Gastrocnemius medialis (tissue), 4 donors: ENCODE measurements at regions not wholly inside any gene's neighbourhood (a gene's known extent, or its start where the extent isn't known, plus 50 kb on each side); places are given as distances from the start of the nearest gene placed in this dataset.

Source experiments
- ATAC-seq, 2 donors: fragments of 150-250 bp; one replicate each; pipeline ENCODE4 v1.9.1; 2016
- DNase-seq, 2 donors: peaks; one replicate each; pipeline ENCODE4 v3.0.0-alpha.2; 2019
- H3K27ac ChIP-seq, 4 donors: fragments of 200-600 bp; sonication (generic); 1 replicate in 1 of 4; 2 replicates in 3 of 4; pipeline ENCODE4 v1.5.1; 2016 to 2018; ENCODE audit warnings: mild to moderate bottlenecking in 2 of 4, moderate library complexity in 1 of 4
- H3K27me3 ChIP-seq, 3 donors: fragments of 200-600 bp; sonication (generic) in 2 of 3; 1 replicate in 1 of 3; 2 replicates in 2 of 3; pipeline versions ENCODE4 v1.5.1 to v1.6.0; 2016 to 2019; ENCODE audit warnings: mild to moderate bottlenecking in 1 of 3, moderate library complexity in 1 of 3
- H3K36me3 ChIP-seq, 2 donors: fragments of 200-600 bp; sonication (generic) in 1 of 2; one replicate each; pipeline ENCODE4 v1.5.1; 2017 to 2018
- H3K4me1 ChIP-seq, 2 donors: fragments of 200-600 bp; sonication (generic) in 1 of 2; one replicate each; pipeline ENCODE4 v1.5.1; 2016 to 2017; ENCODE audit warnings: mild to moderate bottlenecking in 2 of 2
- H3K4me3 ChIP-seq, 4 donors: fragments of 200-600 bp; sonication (generic) in 3 of 4; 1 replicate in 1 of 4; 2 replicates in 3 of 4; pipeline ENCODE4 v1.5.1; 2016 to 2019; ENCODE audit warnings: mild to moderate bottlenecking in 2 of 4
- H3K9me3 ChIP-seq, 3 donors: fragments of 200-600 bp; sonication (generic) in 2 of 3; 1 replicate in 1 of 3; 2 replicates in 2 of 3; pipeline ENCODE4 v1.5.1; 2016 to 2019
- POLR2A ChIP-seq, 2 donors: fragments of 450-650 bp; IDR thresholded peaks; one replicate each; pipeline ENCODE4 v1.6.1; 2017; ENCODE audit warnings: antibody characterized with exemption in 2 of 2, mild to moderate bottlenecking in 2 of 2, moderate library complexity in 2 of 2
- in situ Hi-C, 4 donors: fragments of 200-750 bp; cut with MboI; loops; one replicate each; pipeline versions ENCODE4 v1.15.0 to v1.8.0; 2017; ENCODE audit warnings: low sequenced_read_pairs in 4 of 4
- intact Hi-C: fragments of 100-400 bp; cut with DNase I; formaldehyde crosslinking; loops from one replicate; pipeline ENCODE4 v1.15.1; 2023; ENCODE audit warnings: low total_unique reads
- TF ChIP-seq, protein P1 (sequence below), 5 experiments: fragments of 450-650 bp in 3 of 5; fragments of 200-600 bp in 2 of 5; sonication (generic) in 2 of 5; IDR thresholded peaks in 4 of 5; conservative IDR thresholded peaks in 1 of 5; 1 replicate in 4 of 5; 2 replicates in 1 of 5; pipeline ENCODE4 v1.5.1; 2016 to 2019; ENCODE audit warnings: antibody characterized with exemption in 5 of 5, mild to moderate bottlenecking in 3 of 5, moderate library complexity in 3 of 5

DNA sequence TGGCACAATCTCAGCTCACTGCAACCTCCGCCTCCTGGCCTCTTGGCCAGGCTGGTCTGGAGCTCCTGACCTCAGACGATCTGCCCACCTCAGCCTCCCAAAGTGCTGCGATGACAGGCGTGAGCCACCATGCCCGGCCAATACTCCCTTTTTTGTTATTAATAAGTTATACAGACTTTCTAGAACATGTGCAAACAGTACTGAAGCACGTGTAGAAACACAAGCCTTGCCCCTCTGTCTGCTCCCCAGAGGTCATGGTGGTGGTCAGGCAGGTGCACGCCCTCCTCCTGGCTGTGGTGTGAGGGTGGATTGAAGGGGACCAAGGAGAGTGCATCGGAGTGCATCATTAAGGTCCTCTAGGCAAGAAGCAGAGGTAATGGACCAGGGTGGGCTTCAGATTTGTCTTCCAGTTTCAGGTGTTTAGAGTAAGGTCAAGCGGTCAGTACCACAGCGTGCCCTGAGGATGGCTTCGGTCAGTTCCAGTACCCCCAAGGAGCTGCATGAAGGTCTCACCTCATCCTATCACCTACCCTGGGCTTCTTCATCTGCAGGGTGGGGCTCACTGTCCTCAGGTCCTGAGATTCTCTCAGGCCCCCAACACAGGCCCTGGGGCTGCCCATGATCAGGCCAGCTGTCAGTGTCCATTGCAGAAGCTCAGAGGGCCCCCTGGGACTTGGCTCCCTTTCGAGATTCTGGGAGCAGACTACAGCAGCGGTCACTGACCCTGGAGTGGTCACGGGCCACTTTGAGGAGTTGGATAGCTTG is 124.3 kb downstream of the GLI2 start:
- in situ Hi-C loops (no loop called here), intact Hi-C loops (loop anchor here (10.0 kb wide), 1 partner anchor 125 kb away; the partner anchor contains the start of gene GLI2)
- H3K27me3 ChIP-seq, result no peaks in the 10 kb centered on the region
- H3K4me3 ChIP-seq, result no peak overlapping the region
- H3K4me1 ChIP-seq, result no peaks in the 10 kb centered on the region
- H3K27ac ChIP-seq, result no peak overlapping the region
- no peaks in the 10 kb centered on the region for H3K9me3 ChIP-seq
- no peak for ATAC-seq
- DNase-seq, result no peak
- H3K36me3 ChIP-seq, result no peaks in the 10 kb centered on the region
- no peak for TF ChIP-seq POLR2A (IDR thresholded peaks at IDR 0.05)
- TF ChIP-seq, protein P1, sequence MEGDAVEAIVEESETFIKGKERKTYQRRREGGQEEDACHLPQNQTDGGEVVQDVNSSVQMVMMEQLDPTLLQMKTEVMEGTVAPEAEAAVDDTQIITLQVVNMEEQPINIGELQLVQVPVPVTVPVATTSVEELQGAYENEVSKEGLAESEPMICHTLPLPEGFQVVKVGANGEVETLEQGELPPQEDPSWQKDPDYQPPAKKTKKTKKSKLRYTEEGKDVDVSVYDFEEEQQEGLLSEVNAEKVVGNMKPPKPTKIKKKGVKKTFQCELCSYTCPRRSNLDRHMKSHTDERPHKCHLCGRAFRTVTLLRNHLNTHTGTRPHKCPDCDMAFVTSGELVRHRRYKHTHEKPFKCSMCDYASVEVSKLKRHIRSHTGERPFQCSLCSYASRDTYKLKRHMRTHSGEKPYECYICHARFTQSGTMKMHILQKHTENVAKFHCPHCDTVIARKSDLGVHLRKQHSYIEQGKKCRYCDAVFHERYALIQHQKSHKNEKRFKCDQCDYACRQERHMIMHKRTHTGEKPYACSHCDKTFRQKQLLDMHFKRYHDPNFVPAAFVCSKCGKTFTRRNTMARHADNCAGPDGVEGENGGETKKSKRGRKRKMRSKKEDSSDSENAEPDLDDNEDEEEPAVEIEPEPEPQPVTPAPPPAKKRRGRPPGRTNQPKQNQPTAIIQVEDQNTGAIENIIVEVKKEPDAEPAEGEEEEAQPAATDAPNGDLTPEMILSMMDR (IDR thresholded peaks at IDR 0.05 in 4 of 5, conservative IDR thresholded peaks at IDR 0.05 in 1 of 5), result no peak

GRCh38 chr2:120860579-120860922 is 124.9 kb downstream of the GLI2 start:
- no peak overlapping the region for H3K27ac ChIP-seq
- intact Hi-C loops (loop anchor here (10.0 kb wide), 1 partner anchor 126 kb away; the partner anchor contains the start of gene GLI2), in situ Hi-C loops (no loop called here)
- DNase-seq (no peak), ATAC-seq (no peak)
- H3K27me3 ChIP-seq, result no peaks in the 10 kb centered on the region
- no peaks in the 10 kb centered on the region for H3K4me1 ChIP-seq
- TF ChIP-seq POLR2A (IDR thresholded peaks at IDR 0.05), result no peak
- TF ChIP-seq, protein P1 (IDR thresholded peaks at IDR 0.05 in 4 of 5, conservative IDR thresholded peaks at IDR 0.05 in 1 of 5), result no peak
- H3K9me3 ChIP-seq, result no peaks in the 10 kb centered on the region
- H3K4me3 ChIP-seq, result no peak overlapping the region
- no peaks in the 10 kb centered on the region for H3K36me3 ChIP-seq

- no peaks in the 10 kb centered on the region for H3K9me3 ChIP-seq
- no peaks in the 10 kb centered on the region for H3K36me3 ChIP-seq
- intact Hi-C loops (loop anchor here (10.0 kb wide), 1 partner anchor 126 kb away; the partner anchor contains the start of gene GLI2), in situ Hi-C loops (no loop called here)
- DNase-seq, result no peak
- H3K27ac ChIP-seq, result no peak overlapping the region
- no peaks in the 10 kb centered on the region for H3K4me1 ChIP-seq
- H3K4me3 ChIP-seq, result no peak overlapping the region
- TF ChIP-seq, protein P1 (IDR thresholded peaks at IDR 0.05 in 4 of 5, conservative IDR thresholded peaks at IDR 0.05 in 1 of 5), result no peak
- TF ChIP-seq POLR2A (IDR thresholded peaks at IDR 0.05), result no peak
- no peak for ATAC-seq
- no peaks in the 10 kb centered on the region for H3K27me3 ChIP-seq
Observed at GRCh38 chr2:120861191-120861575, 125.5 kb downstream of the GLI2 start.

DNA sequence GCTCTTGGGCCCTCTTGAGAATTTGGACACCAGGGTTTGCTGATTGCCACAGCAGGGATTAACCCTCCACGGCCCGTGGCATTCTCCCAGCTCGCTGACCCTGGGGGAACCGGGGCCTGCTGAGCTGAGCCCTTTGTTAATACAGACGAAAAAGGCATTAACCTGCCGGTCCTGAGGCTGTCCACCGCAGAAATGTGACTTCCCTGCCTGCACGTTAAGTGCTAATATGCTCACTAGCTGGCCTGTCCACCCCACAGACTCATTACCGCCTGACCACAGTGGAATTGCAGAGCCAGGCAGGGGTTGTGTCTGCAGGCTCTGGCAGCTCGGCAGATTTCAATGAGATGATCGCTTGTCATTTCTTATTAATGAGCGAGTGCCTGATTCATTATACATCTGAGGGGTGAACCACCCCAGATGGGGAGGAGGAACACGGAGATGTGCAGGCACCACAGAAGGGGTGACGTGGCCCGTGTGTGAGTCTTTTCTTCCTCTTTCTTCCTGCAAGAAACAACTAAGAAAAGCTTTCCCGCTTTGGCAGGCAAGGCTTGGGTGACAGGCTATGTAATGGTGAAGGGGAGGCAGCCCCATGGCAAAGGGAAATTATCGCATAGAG is 126.0 kb downstream of the GLI2 start:
- no peak for TF ChIP-seq POLR2A (IDR thresholded peaks at IDR 0.05)
- TF ChIP-seq, protein P1 (IDR thresholded peaks at IDR 0.05 in 4 of 5, conservative IDR thresholded peaks at IDR 0.05 in 1 of 5), result no peak
- Histone ChIP-seq H3K9me3 (no peaks in the 10 kb centered on the region), H3K4me1 (peaks cover under 1% of the 10 kb centered on the region in 2 donors), H3K27me3 (no peaks in the 10 kb centered on the region), H3K27ac (no peak overlapping the region), H3K36me3 (no peaks in the 10 kb centered on the region), H3K4me3 (no peak overlapping the region)
- no peak for DNase-seq
- intact Hi-C loops, result loop anchor here (10.0 kb wide), 1 partner anchor 127 kb away; the partner anchor contains the start of gene GLI2
- in situ Hi-C loops, result no loop called here
- ATAC-seq, result no peak
